GM21526 (cell line): ENCODE measurements at regions not wholly inside any gene's neighbourhood (a gene's known extent, or its start where the extent isn't known, plus 50 kb on each side); places are given as distances from the start of the nearest gene placed in this dataset.

Source experiments
- ATAC-seq: cut with Tn5 transposase; IDR thresholded peaks from one replicate; pipeline ENCODE4 v1.9.1; 2021; ENCODE audit warnings: moderate library complexity; ENCODE audit not compliant: unreplicated experiment, low FRiP score

DNA sequence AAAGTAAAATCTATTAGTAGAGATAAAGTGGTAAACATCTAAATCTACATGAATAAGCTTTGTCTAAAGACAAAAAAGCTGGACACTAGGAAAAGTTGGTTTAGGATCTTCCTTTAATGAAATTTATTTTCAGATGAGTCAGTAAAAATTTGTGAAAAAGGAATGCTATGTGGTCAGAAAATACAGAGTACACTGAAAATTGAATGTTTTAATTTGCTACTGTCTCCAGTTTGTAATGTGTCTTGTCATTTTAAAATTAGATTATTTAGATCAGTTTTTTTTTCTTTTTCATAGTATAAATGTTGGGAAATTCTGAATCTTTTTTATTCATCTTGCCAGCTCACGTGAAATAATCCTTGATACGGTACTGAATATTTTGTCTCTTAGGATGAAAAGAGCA is 56.9 kb downstream of the SLITRK6 start:
- no peak for ATAC-seq

DNA sequence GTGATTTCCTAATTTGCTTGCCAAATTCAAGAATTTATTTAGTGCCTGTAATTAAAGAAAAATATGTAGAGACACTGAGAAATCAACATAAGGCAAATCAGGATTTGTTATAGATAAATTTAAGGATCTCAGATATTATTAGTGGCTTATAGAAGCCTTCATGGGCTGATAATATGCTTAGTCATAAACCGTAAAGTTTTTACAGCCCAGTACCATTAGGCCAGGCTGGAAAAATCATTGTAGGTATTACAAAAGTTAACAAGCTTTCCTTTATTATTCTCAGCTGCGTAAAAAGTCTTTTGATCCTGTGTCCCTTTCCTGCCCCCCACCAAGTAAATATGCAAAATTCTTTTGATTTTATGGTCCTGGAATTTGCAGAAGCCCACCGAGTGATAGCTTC is 58.2 kb downstream of the SLITRK6 start:
- ATAC-seq, result no peak

DNA sequence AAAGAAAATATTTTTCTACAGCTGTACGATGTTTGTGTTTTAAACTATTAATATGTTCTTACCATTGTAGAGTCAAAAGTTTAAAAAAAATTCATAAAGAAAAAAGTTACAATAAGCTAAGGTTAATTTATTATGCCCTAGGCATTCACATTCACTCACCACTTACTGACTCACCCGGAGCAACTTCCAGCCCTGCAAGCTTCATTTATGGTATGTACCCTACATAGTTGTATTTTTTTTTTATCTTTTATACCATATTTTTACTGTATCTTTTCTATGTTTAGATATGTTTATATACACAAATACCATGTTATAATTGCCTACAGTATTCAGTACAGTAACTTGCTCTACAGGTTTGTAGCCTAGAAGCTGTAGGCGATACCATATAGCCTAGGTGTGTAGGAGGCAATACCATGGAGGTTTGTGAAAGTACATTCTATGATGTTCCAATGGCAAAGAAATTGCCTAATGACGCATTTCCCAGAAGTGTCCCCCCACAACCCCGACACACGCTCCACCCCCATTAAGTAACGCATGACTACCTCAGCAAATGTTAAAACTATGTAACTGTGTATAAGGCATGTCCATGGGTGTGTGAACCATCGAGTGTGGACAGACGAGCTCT is 60.4 kb downstream of the SLITRK6 start:
- no peak for ATAC-seq

DNA sequence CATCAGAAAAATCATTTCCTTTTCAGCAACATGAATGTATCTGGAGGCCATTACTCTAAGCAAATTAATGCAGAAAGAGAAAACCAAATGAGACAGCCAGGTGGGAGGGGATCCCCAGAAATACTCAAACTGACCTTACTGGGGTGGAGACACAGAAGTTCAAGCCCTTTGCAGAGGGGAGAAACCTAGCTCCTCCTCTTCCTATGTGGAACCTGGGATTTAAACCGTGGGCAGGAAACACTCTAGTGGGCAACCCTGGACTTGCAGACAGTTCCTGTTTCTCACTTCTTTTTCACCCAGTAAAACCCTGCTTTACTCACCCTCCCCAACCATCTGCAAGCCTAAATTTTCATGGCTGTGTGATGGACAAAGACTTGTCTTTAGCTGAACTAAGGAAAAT is 61.3 kb downstream of the SLITRK6 start:
- no peak for ATAC-seq

DNA sequence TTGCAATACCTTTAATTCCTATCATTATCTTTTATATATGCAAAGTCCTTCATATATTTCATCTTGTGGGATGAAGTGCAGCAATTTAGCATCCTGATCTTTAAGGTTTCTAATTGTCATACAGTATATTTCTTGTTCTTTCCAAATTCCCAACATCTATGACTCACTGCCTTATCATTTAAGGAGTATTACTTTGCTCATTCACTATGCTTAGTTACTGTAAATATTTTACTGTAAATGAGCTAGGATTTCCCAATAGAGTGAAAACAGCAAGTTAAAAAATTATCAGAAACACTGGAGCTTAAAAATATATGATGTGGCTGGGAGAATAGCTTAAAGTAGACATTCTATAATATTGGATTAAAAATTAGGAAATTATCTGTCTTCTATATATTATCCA is 69.9 kb downstream of the SLITRK6 start:
- ATAC-seq, result no peak

DNA sequence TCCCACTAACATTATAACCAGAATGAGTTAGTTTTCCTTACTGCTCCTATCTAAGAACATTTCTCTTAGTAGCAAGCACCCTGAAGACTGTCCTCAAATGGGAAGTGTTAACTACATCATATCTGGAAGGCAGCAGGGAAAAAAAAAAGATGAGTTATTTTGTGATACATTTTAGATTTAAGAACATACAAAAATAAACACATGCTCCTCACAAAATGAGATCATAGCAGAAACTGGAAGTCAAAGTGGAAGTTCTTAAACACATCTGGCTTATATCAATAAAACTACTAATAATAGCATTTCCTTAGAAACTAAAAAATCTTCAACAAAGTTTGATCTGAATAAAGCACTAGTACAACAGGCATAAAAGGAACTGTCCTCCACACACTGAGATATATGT is 70.4 kb downstream of the SLITRK6 start:
- ATAC-seq, result no peak

DNA sequence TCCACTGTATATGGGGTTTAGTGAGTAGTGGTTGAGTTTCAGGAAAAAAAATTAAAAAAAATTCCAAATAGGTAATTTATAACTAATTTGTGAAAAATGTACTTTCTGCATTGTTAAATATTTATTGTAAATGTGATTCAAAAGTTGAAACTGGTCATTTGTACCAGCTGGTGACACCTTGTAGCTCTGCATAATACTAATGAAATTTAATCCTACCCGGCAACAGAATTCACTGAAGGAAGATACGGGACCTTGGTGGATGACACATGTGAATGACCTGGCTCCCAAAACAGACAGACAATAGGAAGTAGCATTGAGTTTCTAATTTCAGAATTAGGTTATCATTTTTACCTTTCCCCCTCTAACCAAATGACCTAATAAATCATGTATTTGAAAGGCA is 73.8 kb downstream of the SLITRK6 start:
- ATAC-seq, result no peak

DNA sequence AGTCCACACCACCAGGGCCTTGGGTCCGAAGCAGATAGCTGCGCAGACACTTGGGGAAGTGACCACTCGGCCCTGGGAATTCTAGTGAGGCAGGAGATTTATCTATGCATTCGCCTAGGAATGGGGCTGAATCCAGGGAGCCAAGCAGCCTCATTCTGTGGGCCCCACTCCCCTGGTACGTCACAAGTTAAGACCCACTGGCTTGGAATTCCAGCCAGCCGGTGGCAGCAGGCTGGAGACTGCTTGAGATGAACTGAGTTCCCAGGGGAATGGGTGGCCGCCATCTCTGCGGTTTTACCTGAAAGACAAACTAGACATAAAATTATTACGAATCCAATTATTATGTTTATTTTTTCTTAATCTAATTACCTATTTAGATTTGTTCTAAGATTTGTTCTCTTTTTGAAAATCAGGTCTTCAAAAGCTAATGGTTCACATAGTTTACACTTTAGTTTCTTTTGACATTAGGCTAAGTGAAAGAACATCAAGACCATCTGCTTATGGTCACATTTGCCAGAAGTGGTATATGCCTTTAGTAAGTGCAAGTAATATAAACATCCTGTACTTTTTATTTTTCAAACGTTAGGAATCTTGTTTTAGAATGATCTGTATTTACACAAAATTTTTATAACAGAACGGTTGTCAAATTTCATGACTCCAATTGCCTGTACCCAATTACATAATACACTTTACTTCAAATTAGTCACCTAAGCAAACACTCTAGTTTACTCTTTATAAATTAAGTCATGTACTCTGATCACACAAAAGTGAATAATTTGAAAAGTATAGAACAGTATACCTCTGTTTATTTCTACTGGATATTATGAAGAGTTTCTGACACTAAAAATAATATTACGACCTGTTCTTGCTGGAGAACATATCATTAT is 74.4 kb downstream of the SLITRK6 start:
- no peak for ATAC-seq

DNA sequence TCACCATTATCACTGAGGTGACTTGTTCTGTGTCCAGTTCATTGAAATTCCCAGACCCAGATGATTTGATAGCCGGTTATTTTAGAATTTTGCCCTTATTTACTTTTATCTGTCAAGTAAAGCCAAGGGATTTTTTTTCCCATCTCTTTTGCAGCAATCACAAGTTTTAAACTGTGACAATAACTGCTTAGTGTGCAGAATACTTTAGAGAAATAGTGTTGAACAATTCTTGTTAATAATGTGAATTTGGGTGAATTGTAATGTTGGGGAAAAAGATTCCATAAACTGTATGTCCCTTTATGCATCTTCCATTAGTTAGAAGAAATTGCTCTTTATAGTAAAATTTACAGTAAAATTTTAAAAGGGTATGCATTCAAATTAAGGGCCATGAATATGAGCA is 79.5 kb downstream of the SLITRK6 start:
- no peak for ATAC-seq

DNA sequence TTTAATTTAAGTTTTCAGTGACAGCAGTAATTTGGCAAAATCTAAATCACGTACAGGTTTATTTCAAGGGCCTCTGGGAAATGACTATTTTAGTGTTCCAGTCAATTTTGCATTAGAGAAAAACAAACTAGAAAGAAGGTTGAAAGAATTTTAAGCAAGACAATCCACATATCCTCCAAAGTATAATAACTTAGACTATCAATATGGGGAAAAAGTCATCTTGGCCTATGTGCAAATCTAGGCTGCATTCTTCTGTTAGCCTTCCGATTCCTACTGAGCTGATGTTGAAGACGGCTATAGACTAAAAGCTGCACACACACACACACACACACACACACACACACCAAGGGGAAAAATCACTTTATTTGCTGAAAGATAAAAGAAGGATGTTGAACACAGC is 81.3 kb downstream of the SLITRK6 start:
- no peak for ATAC-seq

DNA sequence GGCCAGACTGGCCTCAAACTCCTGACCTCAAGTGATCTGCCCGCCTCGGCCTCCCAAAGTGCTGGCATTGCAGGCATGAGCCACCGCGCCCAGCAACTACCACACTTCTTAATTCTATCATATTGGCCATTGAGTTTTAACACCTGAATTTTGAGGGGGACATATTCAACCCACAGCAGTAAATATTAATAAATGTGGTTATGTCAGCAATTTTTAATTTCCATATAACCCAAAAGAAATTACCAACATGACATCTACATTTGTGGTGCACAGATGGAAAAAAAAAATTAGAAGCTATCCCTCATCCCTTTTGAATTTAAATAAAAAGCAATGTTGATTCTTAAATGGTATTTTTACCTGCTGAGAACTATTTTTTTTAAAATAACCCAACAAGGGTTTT is 88.7 kb downstream of the SLITRK6 start:
- no peak for ATAC-seq

DNA sequence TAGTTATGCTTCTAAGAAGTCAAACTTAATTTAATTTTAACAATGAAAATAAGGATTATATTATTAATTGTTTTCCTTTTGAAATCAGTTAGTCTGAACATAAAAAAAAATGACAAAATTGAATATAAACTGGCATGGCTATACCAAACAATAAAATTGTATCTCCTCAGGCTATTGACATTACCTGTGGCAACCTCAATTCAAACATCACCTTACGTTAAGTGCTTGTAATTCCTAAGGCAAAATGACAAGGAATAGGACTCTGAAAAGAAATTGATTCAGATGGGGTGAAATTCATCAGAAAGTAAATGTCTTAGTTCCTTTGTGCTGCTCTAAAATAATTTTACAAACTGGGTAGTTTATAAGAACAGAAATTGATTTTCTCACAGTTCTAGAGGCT is 89.5 kb downstream of the SLITRK6 start:
- no peak for ATAC-seq

DNA sequence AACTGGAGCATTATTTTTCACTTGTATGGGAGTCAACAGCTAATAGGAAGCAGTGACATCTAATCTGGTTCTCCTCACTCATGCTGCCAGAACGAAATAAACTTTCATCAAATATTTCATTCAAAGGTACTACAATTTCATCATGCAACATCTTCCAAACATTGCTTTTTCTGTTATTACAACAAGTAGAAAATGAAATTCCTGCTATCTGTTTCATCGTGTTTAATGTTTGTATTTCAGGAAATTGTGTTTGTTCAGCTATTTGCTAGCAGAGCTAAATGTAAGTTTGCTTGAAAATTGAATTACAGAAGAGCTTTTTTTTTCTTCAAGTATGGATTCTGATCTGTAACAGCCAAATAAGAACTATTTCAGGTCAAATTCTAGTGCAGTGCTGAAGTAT is 90.1 kb downstream of the SLITRK6 start:
- no peak for ATAC-seq

DNA sequence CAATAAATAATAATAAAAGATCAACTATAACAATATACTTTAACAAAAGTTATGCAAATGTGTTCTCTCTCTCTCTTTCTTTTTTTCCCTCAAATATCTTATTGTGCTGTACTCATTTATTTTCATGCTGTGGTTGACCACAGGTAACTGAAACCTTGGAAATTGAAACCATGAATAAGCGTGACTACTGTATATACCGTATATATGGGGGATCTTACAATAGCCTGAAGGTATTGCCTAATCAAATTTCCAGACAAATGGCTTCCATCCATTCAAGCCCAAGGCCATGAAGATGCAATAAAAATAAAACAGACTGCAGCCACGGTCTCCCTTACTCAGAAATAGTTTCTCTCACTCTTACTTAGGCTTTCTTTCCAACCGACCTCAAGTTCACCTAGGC is 98.3 kb downstream of the SLITRK6 start:
- no peak for ATAC-seq

DNA sequence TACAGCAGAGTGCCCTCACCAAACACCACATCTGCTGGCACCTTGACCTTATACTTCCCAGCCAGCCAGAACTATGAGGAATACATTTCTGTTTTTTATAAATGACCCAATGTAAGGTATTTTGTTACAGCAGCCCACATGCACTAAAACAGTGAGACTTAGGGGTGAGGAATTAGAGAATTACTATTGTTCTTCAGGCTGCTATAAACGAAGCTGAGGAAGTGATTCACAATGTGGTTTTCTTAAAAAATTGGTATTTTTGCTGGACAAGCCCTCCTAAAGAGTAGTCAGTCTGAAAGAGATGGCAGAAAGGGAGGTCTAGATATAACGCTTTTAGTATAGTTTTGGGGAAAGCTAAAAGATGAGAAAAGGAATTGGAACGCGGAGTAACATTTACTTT is 101.0 kb downstream of the SLITRK6 start:
- no peak for ATAC-seq

DNA sequence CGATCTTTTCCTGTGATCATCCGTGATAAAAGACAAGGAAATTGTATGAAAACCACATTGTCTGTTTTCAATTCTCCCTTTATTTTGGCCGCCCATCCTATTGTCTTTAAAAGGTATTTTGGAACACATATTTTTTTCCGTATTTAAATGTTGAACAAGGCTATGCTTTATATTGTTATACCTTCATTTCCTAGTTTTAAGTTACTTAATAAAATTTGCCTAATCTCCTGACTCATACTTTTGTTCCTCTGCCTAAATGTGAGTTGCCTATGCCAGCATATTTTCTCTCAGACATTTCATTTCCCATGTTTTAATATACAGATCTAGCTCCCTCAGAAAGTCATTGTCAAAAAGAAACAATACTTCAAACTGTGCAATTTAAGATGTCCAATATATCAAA is 104.2 kb downstream of the SLITRK6 start:
- no peak for ATAC-seq

DNA sequence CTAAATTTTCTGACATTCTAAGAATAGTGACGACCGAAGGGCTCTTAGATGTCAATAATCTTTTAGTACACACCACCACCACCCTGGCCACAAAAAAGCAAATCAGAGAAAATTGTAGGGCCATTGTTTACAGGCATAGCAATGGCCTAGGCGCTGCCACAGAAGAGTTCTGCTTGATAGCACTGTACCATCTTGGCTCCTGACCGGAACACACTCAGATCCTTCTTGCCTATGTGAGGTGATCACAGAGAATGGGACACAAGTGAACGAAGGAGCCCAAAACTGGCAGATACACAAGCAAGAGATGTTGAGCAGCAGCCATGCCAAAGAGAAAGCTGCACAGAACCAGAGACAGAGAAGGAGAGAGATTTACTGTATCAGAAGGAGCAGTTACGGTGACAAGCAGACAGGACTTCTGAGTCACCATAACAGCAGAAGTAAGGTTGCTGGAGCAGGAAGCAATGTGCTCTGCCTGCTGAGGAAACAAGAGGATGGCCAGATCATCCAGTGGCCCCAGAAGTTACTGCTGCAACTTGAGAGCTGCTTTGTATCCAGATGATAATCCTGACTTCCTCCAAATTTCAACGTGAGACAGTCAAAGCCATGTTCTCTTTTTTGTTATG is 105.2 kb downstream of the SLITRK6 start:
- no peak for ATAC-seq

DNA sequence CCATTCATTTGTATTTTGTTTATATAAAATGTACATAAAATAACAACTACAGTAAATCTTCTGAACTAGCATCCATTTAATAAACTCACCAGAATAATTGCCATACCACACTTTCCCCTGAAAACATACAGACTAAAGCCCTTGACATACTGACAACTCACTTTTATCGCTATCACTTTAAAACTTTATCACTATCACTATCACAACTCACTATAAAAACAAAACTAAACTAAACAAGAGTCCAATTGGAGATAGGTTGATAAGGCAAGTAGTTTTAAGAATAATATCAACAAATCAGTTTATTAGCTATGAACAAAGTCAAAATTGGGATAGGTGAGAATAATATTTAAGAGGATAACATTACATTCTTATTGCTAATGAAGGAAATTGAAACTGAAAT is 108.9 kb downstream of the SLITRK6 start:
- ATAC-seq, result no peak

DNA sequence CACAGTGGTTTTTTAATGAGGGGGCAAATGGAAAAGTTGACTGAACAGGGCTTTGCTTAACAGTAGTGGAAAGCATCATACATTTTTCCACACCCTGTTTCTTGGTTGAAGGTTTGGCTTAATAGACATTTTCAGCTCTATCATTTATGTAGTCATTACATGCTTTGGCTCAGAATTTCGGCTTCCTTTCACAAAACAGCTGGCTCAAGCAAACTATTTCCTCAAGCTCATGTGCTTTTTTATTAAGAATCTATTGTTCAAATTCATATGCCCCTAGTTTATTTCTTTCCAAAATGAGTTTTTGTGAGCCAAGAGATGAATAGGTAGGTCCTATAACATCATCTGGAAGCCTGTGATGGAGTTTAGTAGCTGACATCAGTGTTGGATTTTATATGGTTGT is 113.8 kb downstream of the SLITRK6 start:
- no peak for ATAC-seq

DNA sequence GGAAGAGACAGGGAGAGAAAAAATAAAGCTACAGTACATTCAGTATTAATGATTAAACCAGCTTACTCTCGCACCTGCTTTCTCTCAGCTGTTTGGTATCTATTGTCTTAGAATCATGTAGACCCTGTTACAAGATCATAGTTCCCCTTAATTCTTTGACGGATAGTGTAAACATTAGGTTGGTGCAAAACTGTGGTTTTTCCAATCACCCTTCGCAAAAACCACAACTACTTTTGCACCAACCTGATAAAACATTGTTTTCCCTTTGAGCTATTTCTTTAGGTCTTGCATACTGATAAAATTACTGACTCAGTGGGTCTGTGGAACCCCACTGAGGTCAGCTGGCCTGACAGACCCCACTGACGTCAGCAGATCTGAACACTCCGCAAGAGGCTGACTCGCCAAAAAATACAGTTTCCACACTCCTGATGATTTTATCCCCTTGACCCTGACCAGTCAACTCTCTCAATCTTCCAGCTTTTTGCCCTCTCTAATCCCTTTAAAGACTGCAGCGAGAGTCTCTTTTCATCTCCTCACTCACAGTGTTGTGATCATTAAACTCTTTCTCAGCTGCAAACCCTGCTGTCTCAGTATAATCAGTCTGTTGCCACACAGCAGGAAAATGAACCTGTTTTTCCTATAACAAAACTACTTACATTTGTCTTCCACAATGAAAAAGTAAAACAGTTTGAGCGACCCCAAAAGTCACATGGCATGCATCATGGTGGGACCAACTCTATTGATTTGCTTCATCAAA is 123.9 kb downstream of the SLITRK6 start:
- ATAC-seq, result no peak

DNA sequence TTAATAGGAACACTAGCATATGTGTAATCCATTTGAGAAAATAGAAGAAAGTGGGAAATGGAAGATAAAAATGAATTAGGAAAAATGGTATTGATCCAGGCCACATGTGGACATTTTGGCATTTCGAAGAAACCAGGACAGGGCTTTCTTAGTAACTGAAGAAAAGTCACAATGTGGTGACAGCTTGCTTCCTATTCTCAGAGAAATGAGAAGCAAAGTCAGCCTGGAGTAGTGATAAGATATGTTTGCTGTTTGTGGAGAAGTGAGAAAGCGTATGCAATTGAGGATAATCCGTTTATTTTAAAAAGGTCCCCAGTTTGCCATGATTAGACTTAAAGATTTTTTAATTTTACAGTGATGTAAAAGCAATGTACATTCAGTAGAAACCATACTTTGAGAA is 127.9 kb downstream of the SLITRK6 start:
- no peak for ATAC-seq
